ENCODE measurements at regions not wholly inside any gene's neighbourhood (a gene's known extent, or its start where the extent isn't known, plus 50 kb on each side); places are given as distances from the start of the nearest gene placed in this dataset.

GRCh38 chr9:90741036-90741435, 60.6 kb upstream of the SYK start:
- Histone ChIP-seq H3K79me2 (ENCODE audit: control insufficient read depth, low read length) (no peaks in the 10 kb centered on the region), H3K4me2 (ENCODE audit: low read length) (no peak overlapping the region), H4K20me1 (ENCODE audit: control insufficient read depth, insufficient read depth, low read depth, low read length) (no peaks in the 10 kb centered on the region), H3K36me3 (ENCODE audit: control insufficient read depth, low read length) (no peaks in the 10 kb centered on the region), H3K9me3 (ENCODE audit: control insufficient read depth, insufficient read depth, low read length) (peaks cover 14% of the 10 kb centered on the region), H3K4me1 (ENCODE audit: control insufficient read depth, low read length) (no peaks in the 10 kb centered on the region), H3K4me3 (ENCODE audit: low read length) (no peak overlapping the region), H3F3A (ENCODE audit: control insufficient read depth, insufficient read depth) (no peaks in the 10 kb centered on the region), H3K27me3 (ENCODE audit: control insufficient read depth, low read length) (no peaks in the 10 kb centered on the region), H3K9me2 (replicated peaks; ENCODE audit: control insufficient read depth, low read length) (no peaks in the 10 kb centered on the region), H3K27ac (ENCODE audit: low read depth, low read length) (no peak overlapping the region)
- no peak for TF ChIP-seq CTCF (IDR thresholded peaks at IDR 0.05; ENCODE audit: low read depth, low read length, poor library complexity, severe bottlenecking)
- TF ChIP-seq EZH2phosphoT487 (IDR thresholded peaks at IDR 0.05; ENCODE audit: borderline replicate concordance, low read length): no peak

GRCh38 chr9:90737742-90738141, 63.9 kb upstream of the SYK start:
- H3K79me2 ChIP-seq (ENCODE audit: control insufficient read depth, low read length): no peaks in the 10 kb centered on the region

DNA sequence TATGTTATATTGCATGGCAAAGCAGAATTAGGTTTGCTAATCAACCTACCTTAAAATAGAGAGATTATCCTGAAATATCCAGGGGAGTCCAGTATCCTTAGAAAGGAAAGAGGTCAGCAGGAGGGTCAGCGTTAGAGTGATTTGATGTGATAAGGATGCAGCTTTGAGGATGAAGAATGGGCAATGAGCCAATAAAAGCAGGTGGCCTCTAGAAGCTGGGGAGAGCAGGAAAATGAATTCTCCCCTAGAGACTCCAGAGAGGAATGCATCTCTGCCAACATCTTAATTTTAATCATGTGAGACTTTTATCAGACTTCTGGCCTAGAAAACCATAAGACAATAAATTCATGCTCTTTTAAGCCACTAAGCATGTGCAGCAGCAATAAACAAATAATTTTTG, 65.7 kb upstream of the SYK start:
- Histone ChIP-seq H4K20me1 (ENCODE audit: control insufficient read depth, insufficient read depth, low read depth, low read length) (no peaks in the 10 kb centered on the region), H3K79me2 (ENCODE audit: control insufficient read depth, low read length) (no peaks in the 10 kb centered on the region), H3K9me3 (ENCODE audit: control insufficient read depth, insufficient read depth, low read length) (peaks cover 14% of the 10 kb centered on the region), H3K4me1 (ENCODE audit: control insufficient read depth, low read length) (no peaks in the 10 kb centered on the region), H3K36me3 (ENCODE audit: control insufficient read depth, low read length) (no peaks in the 10 kb centered on the region), H3K4me3 (ENCODE audit: low read length) (no peak overlapping the region), H3K4me2 (ENCODE audit: low read length) (no peak overlapping the region), H3F3A (ENCODE audit: control insufficient read depth, insufficient read depth) (no peaks in the 10 kb centered on the region), H3K27ac (ENCODE audit: low read depth, low read length) (no peak overlapping the region), H3K9me2 (replicated peaks; ENCODE audit: control insufficient read depth, low read length) (no peaks in the 10 kb centered on the region), H3K27me3 (ENCODE audit: control insufficient read depth, low read length) (no peaks in the 10 kb centered on the region)
- TF ChIP-seq EZH2phosphoT487 (IDR thresholded peaks at IDR 0.05; ENCODE audit: borderline replicate concordance, low read length) (no peak), CTCF (IDR thresholded peaks at IDR 0.05; ENCODE audit: low read depth, low read length, poor library complexity, severe bottlenecking) (no peak)

More at GRCh38 chr9:90737742-90738141, 63.9 kb upstream of the SYK start:
- Histone ChIP-seq H3K4me1 (ENCODE audit: control insufficient read depth, low read length) (no peaks in the 10 kb centered on the region), H4K20me1 (ENCODE audit: control insufficient read depth, insufficient read depth, low read depth, low read length) (no peaks in the 10 kb centered on the region), H3K27ac (ENCODE audit: low read depth, low read length) (no peak overlapping the region), H3F3A (ENCODE audit: control insufficient read depth, insufficient read depth) (no peaks in the 10 kb centered on the region), H3K36me3 (ENCODE audit: control insufficient read depth, low read length) (no peaks in the 10 kb centered on the region), H3K27me3 (ENCODE audit: control insufficient read depth, low read length) (no peaks in the 10 kb centered on the region), H3K9me2 (replicated peaks; ENCODE audit: control insufficient read depth, low read length) (no peaks in the 10 kb centered on the region), H3K9me3 (ENCODE audit: control insufficient read depth, insufficient read depth, low read length) (peaks cover 14% of the 10 kb centered on the region), H3K4me3 (ENCODE audit: low read length) (no peak overlapping the region), H3K4me2 (ENCODE audit: low read length) (no peak overlapping the region)
- TF ChIP-seq EZH2phosphoT487 (IDR thresholded peaks at IDR 0.05; ENCODE audit: borderline replicate concordance, low read length) (no peak), CTCF (IDR thresholded peaks at IDR 0.05; ENCODE audit: low read depth, low read length, poor library complexity, severe bottlenecking) (no peak)

DNA sequence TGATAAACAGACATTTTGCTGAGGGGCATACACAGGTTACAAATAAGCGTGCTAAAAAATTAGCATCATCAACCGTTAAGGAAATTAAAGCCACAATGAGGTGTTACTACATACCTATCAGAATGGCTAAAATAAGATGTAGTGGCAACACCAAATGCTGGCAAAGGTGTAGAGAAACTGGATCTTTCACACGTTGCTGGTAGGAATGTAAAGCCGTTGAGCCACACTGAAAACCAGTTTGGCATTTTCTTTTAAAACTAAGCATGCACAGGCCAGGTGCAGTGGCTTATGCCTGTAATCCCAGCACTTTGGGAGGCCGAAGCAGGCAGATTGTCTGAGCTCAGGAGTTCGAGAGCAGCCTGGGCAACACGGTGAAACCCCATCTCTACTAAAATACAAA, 67.0 kb upstream of the SYK start:
- H4K20me1 ChIP-seq (ENCODE audit: control insufficient read depth, insufficient read depth, low read depth, low read length): no peaks in the 10 kb centered on the region
- peaks cover 13% of the 10 kb centered on the region for H3K9me3 ChIP-seq (ENCODE audit: control insufficient read depth, insufficient read depth, low read length)

More for the DNA sequence above, 67.0 kb upstream of the SYK start:
- Histone ChIP-seq H3K9me2 (replicated peaks; ENCODE audit: control insufficient read depth, low read length) (no peaks in the 10 kb centered on the region), H3K27ac (ENCODE audit: low read depth, low read length) (no peak overlapping the region), H3K4me1 (ENCODE audit: control insufficient read depth, low read length) (no peaks in the 10 kb centered on the region), H3K27me3 (ENCODE audit: control insufficient read depth, low read length) (no peaks in the 10 kb centered on the region), H3K79me2 (ENCODE audit: control insufficient read depth, low read length) (no peaks in the 10 kb centered on the region), H3F3A (ENCODE audit: control insufficient read depth, insufficient read depth) (no peaks in the 10 kb centered on the region), H3K4me2 (ENCODE audit: low read length) (no peak overlapping the region), H3K36me3 (ENCODE audit: control insufficient read depth, low read length) (no peaks in the 10 kb centered on the region), H3K4me3 (ENCODE audit: low read length) (no peak overlapping the region)
- TF ChIP-seq EZH2phosphoT487 (IDR thresholded peaks at IDR 0.05; ENCODE audit: borderline replicate concordance, low read length) (no peak), CTCF (IDR thresholded peaks at IDR 0.05; ENCODE audit: low read depth, low read length, poor library complexity, severe bottlenecking) (no peak)

All from DOHH2 (cell line).